ENCODE measurements at regions not wholly inside any gene's neighbourhood (a gene's known extent, or its start where the extent isn't known, plus 50 kb on each side); places are given as distances from the start of the nearest gene placed in this dataset.
A peak's percentile ranks its signal among the peaks of the same experiment; 100 is the strongest.

DNA sequence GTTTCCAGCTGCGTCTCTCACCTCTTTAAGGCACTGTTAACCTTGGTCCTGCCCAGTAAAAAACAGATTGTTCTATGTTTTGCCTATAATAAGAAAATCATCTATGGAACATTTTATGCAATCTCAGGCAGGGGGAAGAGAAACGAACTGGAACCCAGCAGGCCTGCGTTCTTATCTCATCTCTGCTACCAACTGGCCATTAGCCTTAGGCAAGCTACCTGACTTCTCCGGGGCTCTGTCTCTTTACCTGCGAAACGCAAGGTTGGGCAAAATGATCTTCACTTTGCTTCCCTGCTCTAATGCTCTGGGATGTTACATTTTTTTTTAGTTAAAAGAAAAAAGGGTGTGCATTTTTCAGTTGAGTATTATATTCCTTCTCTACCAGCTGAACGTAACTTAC lies 70.5 kb upstream of the WIPF1 start:
- 89% methylated on average over 6 of the region's 7 CpGs for WGBS (ENCODE audit: insufficient coverage)
- Histone ChIP-seq H3K27ac (ENCODE audit: low read length) (no peak overlapping the region), H3K27me3 (ENCODE audit: control insufficient read depth, insufficient read depth, low read length) (no peaks in the 10 kb centered on the region), H3K4me3 (ENCODE audit: low read length) (no peak overlapping the region), H3K4me1 (ENCODE audit: control insufficient read depth, insufficient read depth, low read length) (peaks cover 28% of the 10 kb centered on the region), H3K9me3 (ENCODE audit: control insufficient read depth, insufficient read depth, low read length) (peaks cover 8% of the 10 kb centered on the region), H3K36me3 (ENCODE audit: control insufficient read depth, insufficient read depth, low read length) (peaks cover 7% of the 10 kb centered on the region)
- intact Hi-C loops (cut with micrococcal nuclease), result no loop called here
- DNase-seq (no peak), ATAC-seq (no peak)
- Mint-ChIP-seq H3K4me3 (no peak overlapping the region), H3K36me3 (peaks cover 16% of the 10 kb centered on the region), H3K27ac (peak overlapping the region in 1 of 2 donors; percentile 23), H3K4me1 (peaks cover 14 to 32% of the 10 kb centered on the region in 2 donors), H3K27me3 (ENCODE audit: low read depth in 2 of 2) (no peaks in the 10 kb centered on the region), H3K9me3 (peaks cover 4 to 5% of the 10 kb centered on the region in 2 donors)
- TF ChIP-seq, protein P1, sequence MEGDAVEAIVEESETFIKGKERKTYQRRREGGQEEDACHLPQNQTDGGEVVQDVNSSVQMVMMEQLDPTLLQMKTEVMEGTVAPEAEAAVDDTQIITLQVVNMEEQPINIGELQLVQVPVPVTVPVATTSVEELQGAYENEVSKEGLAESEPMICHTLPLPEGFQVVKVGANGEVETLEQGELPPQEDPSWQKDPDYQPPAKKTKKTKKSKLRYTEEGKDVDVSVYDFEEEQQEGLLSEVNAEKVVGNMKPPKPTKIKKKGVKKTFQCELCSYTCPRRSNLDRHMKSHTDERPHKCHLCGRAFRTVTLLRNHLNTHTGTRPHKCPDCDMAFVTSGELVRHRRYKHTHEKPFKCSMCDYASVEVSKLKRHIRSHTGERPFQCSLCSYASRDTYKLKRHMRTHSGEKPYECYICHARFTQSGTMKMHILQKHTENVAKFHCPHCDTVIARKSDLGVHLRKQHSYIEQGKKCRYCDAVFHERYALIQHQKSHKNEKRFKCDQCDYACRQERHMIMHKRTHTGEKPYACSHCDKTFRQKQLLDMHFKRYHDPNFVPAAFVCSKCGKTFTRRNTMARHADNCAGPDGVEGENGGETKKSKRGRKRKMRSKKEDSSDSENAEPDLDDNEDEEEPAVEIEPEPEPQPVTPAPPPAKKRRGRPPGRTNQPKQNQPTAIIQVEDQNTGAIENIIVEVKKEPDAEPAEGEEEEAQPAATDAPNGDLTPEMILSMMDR (IDR thresholded peaks at IDR 0.05), result no peak

DNA sequence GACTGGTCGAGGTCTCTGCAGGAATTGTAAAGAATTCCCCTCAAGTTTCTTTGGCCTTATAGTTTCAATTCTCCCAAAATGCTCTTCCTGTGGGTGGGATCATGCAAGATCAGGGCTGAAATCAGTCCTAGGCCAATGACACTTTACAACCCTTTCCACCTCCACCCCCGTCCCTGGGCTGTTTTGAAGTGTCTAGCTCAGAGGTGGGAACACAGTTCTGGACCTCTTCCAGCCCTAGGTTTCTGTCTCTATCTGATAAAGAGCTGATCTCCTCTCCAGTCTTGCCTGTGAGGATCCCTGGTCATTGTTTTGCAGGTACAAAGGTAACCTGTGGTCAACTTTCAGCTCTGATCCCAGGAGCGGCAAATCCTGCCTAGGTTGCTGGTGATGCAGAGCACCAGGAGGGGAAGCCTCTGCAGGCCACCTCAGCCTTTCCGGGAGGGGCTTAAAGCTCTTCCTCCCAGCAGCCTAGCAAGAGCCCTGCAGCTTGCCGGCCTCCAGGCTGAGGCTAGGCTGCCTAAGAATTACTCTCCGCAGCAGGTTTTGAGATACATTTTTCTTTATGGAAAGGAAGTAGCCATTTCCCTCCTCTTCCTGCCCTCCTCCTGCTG lies 69.8 kb upstream of the WIPF1 start:
- H3K9me3 Mint-ChIP-seq, result peaks cover 4 to 5% of the 10 kb centered on the region in 2 donors
- peaks cover 22 to 36% of the 10 kb centered on the region in 2 donors for H3K4me1 Mint-ChIP-seq
- 41% methylated on average over 5 of the region's 6 CpGs for WGBS (ENCODE audit: insufficient coverage)
- no peaks in the 10 kb centered on the region for H3K27me3 ChIP-seq (ENCODE audit: control insufficient read depth, insufficient read depth, low read length)
- H3K27ac ChIP-seq (ENCODE audit: low read length), result no peak overlapping the region
- no peak overlapping the region for H3K4me3 Mint-ChIP-seq
- peaks cover 1% of the 10 kb centered on the region for H3K36me3 ChIP-seq (ENCODE audit: control insufficient read depth, insufficient read depth, low read length)
- intact Hi-C loops (cut with micrococcal nuclease), result no loop called here
- peaks cover 28% of the 10 kb centered on the region for H3K4me1 ChIP-seq (ENCODE audit: control insufficient read depth, insufficient read depth, low read length)
- peaks cover 14% of the 10 kb centered on the region for H3K36me3 Mint-ChIP-seq
- H3K27ac Mint-ChIP-seq, result peak overlapping the region in 1 of 2 donors; percentile 23
- H3K27me3 Mint-ChIP-seq (ENCODE audit: low read depth in 2 of 2), result no peaks in the 10 kb centered on the region
- H3K9me3 ChIP-seq (ENCODE audit: control insufficient read depth, insufficient read depth, low read length), result peaks cover 8% of the 10 kb centered on the region
- TF ChIP-seq, protein P1 (IDR thresholded peaks at IDR 0.05), result no peak
- ATAC-seq, result peak in 1 of 3 donors; percentile 49
- DNase-seq, result no peak
- H3K4me3 ChIP-seq (ENCODE audit: low read length), result no peak overlapping the region

DNA sequence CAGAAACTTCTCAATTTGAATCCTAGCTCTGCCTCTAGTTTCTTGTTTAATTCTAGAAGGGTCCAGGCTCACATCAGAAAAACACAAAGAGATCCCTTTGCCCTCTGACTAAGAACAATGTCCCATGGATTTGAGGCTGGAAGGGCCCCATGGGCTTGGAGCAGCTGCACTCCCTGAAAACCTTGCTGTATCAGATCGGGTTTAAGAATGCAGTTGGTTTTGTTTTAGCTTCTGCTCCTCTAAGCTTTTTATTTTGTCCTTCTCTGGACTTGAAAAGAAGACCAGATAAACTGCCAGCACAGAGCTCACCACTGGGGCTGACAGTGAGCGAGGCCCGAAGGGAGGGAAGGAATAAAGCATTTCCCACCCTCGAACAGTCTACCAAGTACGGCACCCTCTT lies 69.2 kb upstream of the WIPF1 start:
- H3K27ac Mint-ChIP-seq, result peak overlapping the region in 1 of 2 donors; percentile 23
- Histone ChIP-seq H3K4me1 (ENCODE audit: control insufficient read depth, insufficient read depth, low read length) (peaks cover 28% of the 10 kb centered on the region), H3K4me3 (ENCODE audit: low read length) (no peak overlapping the region)

More for the DNA sequence above, 69.2 kb upstream of the WIPF1 start:
- no peak for ATAC-seq
- 72% methylated on average over 5 of the region's 5 CpGs for WGBS (ENCODE audit: insufficient coverage)
- H3K27ac ChIP-seq (ENCODE audit: low read length), result no peak overlapping the region
- peaks cover 25 to 36% of the 10 kb centered on the region in 2 donors for H3K4me1 Mint-ChIP-seq
- no peak for DNase-seq
- TF ChIP-seq, protein P1 (IDR thresholded peaks at IDR 0.05), result no peak
- intact Hi-C loops (cut with micrococcal nuclease), result no loop called here
- H3K27me3 ChIP-seq (ENCODE audit: control insufficient read depth, insufficient read depth, low read length), result no peaks in the 10 kb centered on the region
- peaks cover 7% of the 10 kb centered on the region for H3K9me3 ChIP-seq (ENCODE audit: control insufficient read depth, insufficient read depth, low read length)
- no peaks in the 10 kb centered on the region for H3K27me3 Mint-ChIP-seq (ENCODE audit: low read depth in 2 of 2)
- peaks cover 9% of the 10 kb centered on the region for H3K36me3 Mint-ChIP-seq
- H3K9me3 Mint-ChIP-seq, result peaks cover 1 to 2% of the 10 kb centered on the region in 2 donors
- H3K4me3 Mint-ChIP-seq, result no peak overlapping the region
- no peaks in the 10 kb centered on the region for H3K36me3 ChIP-seq (ENCODE audit: control insufficient read depth, insufficient read depth, low read length)
